ENCODE measurements at regions not wholly inside any gene's neighbourhood (a gene's known extent, or its start where the extent isn't known, plus 50 kb on each side); places are given as distances from the start of the nearest gene placed in this dataset.

DNA sequence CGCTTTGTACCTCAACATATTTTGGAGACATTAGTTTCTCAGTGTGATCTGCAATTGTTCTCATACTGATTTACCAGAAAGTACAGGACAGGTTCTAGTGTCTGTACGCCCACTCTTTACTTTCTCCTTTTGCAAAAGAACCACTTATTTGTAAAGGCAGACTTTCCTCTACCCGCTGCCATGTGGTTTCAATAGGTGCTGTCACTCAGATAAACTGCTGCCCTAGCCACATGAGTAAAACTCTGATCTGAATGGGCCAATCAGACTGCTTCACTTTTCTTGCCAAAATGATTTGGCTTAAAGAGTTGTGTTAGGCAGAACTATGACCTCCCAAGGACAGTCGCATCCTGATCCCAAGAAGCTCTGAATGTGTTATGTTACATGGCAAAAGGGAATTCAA lies 984.6 kb upstream of the NR2F2 start:
- DNase-seq, result no peak
- H3K4me3 ChIP-seq, result no peak overlapping the region
- WGBS, 4 donors, result 67 to 84% (median 73%) methylated on average over 4 of the region's 4 CpGs
- no peaks in the 10 kb centered on the region for H3K27me3 ChIP-seq
- H3K27ac ChIP-seq, result no peak overlapping the region
- H3K36me3 ChIP-seq (replicated peaks in 1 of 2), result no peaks in the 10 kb centered on the region
- H3K4me1 ChIP-seq (replicated peaks in 1 of 2), result no peaks in the 10 kb centered on the region
- TF ChIP-seq POLR2A (IDR thresholded peaks at IDR 0.05), result no peak
- TF ChIP-seq, protein P1, sequence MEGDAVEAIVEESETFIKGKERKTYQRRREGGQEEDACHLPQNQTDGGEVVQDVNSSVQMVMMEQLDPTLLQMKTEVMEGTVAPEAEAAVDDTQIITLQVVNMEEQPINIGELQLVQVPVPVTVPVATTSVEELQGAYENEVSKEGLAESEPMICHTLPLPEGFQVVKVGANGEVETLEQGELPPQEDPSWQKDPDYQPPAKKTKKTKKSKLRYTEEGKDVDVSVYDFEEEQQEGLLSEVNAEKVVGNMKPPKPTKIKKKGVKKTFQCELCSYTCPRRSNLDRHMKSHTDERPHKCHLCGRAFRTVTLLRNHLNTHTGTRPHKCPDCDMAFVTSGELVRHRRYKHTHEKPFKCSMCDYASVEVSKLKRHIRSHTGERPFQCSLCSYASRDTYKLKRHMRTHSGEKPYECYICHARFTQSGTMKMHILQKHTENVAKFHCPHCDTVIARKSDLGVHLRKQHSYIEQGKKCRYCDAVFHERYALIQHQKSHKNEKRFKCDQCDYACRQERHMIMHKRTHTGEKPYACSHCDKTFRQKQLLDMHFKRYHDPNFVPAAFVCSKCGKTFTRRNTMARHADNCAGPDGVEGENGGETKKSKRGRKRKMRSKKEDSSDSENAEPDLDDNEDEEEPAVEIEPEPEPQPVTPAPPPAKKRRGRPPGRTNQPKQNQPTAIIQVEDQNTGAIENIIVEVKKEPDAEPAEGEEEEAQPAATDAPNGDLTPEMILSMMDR (IDR thresholded peaks at IDR 0.05), result no peak
- H3K9me3 ChIP-seq (replicated peaks in 1 of 3), result no peaks in the 10 kb centered on the region
- intact Hi-C loops (cut with DNase I), result no loop called here

DNA sequence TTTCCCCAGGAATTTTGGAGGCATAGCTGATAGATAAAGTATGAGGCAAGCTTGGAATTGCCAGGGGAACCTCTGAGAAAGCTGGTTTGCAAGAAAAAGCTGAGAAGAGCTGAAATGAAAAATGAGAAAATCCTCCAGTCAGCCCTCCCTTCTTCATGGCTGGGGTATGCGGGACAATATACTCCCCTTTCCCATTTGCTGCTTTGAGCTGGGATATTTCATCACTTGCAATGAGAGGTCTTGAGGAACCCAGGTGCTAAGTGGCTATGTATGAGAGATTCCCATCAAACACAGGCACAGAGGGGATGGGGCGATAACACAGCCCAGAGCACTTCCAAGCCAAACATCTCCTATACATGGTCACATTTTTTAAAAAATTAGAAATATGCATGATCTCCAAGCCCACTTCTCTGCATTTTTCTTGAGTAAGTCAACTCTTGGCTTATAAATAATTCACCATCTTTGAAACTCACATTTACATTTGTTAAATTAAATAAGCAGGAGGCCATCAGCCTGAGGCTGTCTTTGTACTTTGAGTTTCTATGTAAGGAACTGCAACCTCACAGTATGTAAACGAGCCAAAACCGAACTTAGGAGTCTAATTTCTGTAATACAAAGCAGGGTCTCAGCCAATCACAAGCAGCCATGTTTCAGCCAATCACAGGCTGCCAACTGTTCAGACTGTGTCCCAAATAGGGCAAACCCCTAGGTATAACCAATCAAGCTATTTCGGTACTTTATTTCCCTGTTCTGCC lies 983.6 kb upstream of the NR2F2 start:
- Histone ChIP-seq H3K27me3 (no peaks in the 10 kb centered on the region), H3K27ac (no peak overlapping the region), H3K4me1 (replicated peaks in 1 of 2) (no peaks in the 10 kb centered on the region), H3K9me3 (replicated peaks in 1 of 3) (no peaks in the 10 kb centered on the region), H3K4me3 (no peak overlapping the region), H3K36me3 (replicated peaks in 1 of 2) (no peaks in the 10 kb centered on the region)
- intact Hi-C loops (cut with DNase I), result no loop called here
- no peak for DNase-seq
- WGBS, 4 donors, result 65 to 87% (median 76%) methylated on average over 5 of the region's 5 CpGs
- no peak for TF ChIP-seq POLR2A (IDR thresholded peaks at IDR 0.05)
- TF ChIP-seq, protein P1 (IDR thresholded peaks at IDR 0.05), result no peak

DNA sequence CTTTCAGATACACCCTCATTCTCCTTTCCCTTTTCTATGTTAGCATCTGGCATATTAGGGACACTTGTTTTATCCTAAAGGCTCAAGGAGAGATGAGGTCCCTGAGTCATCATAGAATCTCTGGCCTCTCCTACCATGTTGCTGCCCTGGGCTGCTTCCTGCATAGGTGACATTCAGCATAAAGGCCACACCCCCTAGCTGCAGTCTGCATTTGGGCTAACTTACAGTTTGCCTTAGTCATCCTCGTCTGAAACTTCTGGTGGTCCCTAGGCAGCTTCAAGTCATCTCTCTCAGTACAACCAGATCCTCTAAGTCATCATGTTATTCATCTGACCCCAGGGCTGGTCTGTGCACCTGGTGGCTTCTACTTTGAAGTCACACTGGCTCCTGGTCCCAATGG lies 982.7 kb upstream of the NR2F2 start:
- H3K27ac ChIP-seq, result no peak overlapping the region
- TF ChIP-seq, protein P1 (IDR thresholded peaks at IDR 0.05), result no peak
- no peak for TF ChIP-seq POLR2A (IDR thresholded peaks at IDR 0.05)
- no peak overlapping the region for H3K4me3 ChIP-seq
- no peaks in the 10 kb centered on the region for H3K4me1 ChIP-seq (replicated peaks in 1 of 2)
- WGBS, 4 donors, result 60 to 88% (median 68%) methylated on average over 1 of the region's 1 CpG
- H3K27me3 ChIP-seq, result no peaks in the 10 kb centered on the region
- no peak for DNase-seq
- H3K36me3 ChIP-seq (replicated peaks in 1 of 2), result no peaks in the 10 kb centered on the region
- intact Hi-C loops (cut with DNase I), result no loop called here
- H3K9me3 ChIP-seq (replicated peaks in 1 of 3), result no peaks in the 10 kb centered on the region

DNA sequence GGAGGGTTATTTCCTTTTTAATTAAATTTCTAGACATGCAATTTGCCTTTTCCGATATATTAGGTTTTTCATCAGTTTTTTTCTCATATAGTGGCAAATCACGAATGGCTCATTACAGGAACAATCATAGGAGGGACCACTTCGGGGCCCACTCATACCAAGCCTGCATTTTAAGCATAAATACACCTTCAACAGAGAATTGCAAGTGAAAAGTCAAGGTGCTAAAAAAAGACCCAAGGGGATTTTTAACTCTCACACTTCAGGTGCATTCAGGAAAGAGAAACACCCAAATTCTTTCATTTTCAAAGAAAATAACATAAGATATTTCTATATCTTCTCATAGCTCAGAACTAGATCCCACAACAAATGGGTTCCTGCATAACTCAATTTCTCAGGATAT lies 979.6 kb upstream of the NR2F2 start:
- 78 to 84% (median 81%) methylated on average over 3 of the region's 3 CpGs for WGBS, 4 donors
- TF ChIP-seq POLR2A (IDR thresholded peaks at IDR 0.05), result no peak
- TF ChIP-seq, protein P1 (IDR thresholded peaks at IDR 0.05), result no peak
- no peaks in the 10 kb centered on the region for H3K4me1 ChIP-seq (replicated peaks in 1 of 2)
- no peak for DNase-seq
- H3K36me3 ChIP-seq (replicated peaks in 1 of 2), result no peaks in the 10 kb centered on the region
- no peaks in the 10 kb centered on the region for H3K9me3 ChIP-seq (replicated peaks in 1 of 3)
- H3K27ac ChIP-seq, result no peak overlapping the region
- no peak overlapping the region for H3K4me3 ChIP-seq
- no peaks in the 10 kb centered on the region for H3K27me3 ChIP-seq
- intact Hi-C loops (cut with DNase I), result no loop called here
